Tongue (tissue), 1 donor: ENCODE measurements at regions not wholly inside any gene's neighbourhood (a gene's known extent, or its start where the extent isn't known, plus 50 kb on each side); places are given as distances from the start of the nearest gene placed in this dataset.
"Not testable (repeated sequence)": the region's sequence is repeated elsewhere in the genome, so short reads cannot be mapped to it uniquely, and the experiment has no call there.

Experiments
- DNase-seq: peaks from one replicate; pipeline ENCODE4 v3.0.0-alpha.2; 2015

DNA sequence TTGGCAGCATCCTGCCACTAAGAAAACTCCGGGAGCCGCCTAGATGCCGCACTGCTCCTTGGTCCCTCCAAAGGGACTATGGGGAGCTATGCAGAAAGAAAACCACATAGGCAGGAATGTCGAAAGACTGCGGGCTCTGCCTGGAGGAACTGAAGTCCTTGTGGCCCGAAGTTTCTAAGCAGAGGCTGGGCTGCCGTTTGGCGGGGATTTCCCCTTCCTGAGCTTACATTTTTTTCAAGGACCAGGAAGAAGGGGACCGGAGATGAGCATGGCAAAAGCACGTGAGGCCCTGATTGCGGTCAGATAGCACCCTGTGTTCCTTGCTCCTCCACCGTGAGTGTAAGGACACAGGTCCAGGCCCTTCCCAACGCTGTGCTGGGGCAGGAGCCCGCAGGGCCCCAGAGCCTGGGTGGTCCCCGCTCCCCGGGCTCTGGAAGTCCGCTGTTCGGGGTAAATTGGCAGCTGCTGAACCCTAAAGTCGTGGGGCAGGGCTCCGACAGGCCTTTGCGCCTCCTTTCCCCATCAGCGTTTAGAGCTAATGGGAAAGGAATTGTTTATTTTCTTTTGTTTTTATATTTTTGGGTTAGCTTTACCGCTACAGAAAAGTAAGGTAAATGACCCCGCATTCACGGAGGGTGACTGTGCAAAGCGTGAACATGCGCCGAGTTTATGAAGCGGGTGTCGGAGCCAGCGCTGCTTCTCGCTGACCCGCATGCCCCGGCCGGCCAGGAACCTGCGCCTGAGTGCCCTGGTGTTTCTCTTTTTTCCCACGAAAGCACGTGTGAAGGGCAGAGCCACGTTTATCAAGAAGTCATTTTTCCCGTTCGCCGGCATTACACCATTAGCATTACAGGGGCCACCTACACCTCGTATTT is 356.5 kb upstream of the ZNF32 start:
- no peak for DNase-seq

- DNase-seq = peak; percentile 74
Observed at GRCh38 chr10:43998021-43998809, 349.5 kb upstream of the ZNF32 start.

DNA sequence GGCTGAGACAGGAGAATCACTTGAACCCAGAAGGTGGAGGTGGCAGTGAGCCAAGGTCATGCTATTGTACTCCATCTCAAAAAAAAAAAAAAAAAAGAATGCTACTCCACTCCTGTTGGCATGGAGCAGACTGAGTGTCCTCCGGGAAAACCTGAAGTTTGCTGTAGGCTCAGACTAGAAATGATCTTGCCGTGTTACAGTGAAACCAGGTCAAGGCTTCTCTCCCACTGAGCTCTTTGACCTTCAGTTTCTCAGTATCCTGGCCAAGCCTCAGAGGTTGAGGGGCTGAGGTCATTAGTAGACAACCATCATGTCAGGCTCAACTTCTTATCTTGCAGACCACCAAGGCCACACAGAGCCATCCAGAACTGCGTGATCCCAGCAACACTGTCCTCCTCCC is 348.6 kb upstream of the ZNF32 start:
- DNase-seq = no peak

- no peak for DNase-seq
Observed at GRCh38 chr10:43994539-43994938, 345.9 kb upstream of the ZNF32 start.

DNA sequence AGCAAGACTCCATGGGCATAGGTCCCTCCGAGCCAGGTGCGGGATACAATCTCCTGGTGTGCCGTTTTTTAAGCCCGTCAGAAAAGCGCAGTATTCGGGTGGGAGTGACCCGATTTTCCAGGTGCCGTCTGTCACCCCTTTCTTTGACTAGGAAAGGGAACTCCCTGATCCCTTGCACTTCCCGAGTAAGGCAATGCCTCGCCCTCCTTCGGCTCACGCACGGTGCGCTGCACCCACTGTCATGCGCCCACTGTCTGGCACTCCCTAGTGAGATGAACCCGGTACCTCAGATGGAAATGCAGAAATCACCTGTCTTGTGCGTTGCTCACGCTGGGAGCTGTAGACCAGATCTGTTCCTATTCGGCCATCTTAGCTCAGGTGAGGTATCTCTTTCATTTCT is 344.1 kb upstream of the ZNF32 start:
- DNase-seq = not testable (repeated sequence)

GRCh38 chr10:43986374-43986773 is 337.7 kb upstream of the ZNF32 start:
- DNase-seq = no peak

- no peak for DNase-seq
Observed at GRCh38 chr10:43985941-43986340, 337.3 kb upstream of the ZNF32 start.

- no peak for DNase-seq
Observed at GRCh38 chr10:43983856-43984271, 335.2 kb upstream of the ZNF32 start.

- no peak for DNase-seq
Observed at GRCh38 chr10:43983405-43983804, 334.7 kb upstream of the ZNF32 start.

DNA sequence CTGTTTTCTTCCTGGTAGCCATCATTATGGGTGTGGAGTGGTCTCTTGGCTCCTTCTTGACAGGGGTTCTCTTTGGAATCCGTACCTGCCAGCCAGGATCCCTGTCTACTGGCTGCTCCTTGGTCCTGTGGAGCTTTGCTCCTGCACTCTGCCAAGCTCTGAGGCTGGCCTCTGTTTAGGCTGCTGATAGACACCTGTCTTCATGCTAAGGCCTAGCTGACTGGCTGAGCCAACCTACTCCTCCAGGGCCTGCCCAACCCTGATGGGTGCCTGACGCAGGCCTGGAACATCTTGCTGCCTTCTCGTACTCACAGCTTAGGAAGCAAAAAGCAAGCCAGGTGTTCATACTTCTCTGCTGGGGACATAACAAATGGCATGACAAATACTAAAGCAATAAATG is 333.6 kb upstream of the ZNF32 start:
- DNase-seq = no peak

- DNase-seq = no peak
Observed at GRCh38 chr10:43981696-43982095, 333.0 kb upstream of the ZNF32 start.

DNA sequence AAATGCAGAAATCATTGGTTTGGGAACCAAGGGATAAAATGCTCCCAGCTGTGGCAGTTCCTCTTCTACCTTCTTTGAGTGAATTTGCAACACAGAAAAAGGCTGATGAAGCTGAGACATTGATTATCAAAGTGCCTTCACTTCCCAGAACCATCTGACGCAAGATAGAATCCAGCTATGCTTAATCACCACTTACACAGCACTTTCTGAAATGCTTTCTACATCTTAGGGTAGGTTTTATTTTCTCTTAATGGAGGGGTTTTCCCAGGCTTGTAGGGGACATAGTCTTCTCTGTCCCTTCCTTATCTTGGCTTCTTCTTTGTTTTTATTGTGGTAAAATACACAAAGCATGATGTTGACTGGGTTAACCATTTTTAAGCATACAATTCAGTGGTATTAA is 332.6 kb upstream of the ZNF32 start:
- DNase-seq = no peak

GRCh38 chr10:43980715-43981114 is 332.0 kb upstream of the ZNF32 start:
- no peak for DNase-seq

GRCh38 chr10:43980313-43980712 is 331.6 kb upstream of the ZNF32 start:
- no peak for DNase-seq

DNA sequence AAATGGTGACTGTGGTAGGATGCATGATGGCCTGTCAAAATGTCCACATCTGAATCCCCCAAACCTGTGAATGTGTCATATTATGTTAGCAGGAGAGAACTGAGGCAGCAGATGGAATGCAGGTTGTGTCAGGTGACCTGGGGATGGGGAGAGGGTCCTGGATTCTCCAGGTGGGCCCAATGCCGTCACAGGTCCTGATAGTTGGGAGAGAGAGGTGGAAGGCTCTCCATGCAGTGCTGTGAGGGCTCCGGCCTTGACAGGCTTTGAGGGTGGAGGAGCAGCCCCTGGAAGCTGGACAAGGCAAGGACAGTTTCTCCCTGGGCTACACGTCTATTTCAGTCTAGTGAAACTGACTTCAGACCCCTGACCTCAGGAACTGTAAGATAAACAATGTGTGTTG is 330.9 kb upstream of the ZNF32 start:
- no peak for DNase-seq

GRCh38 chr10:43978936-43979335 is 330.3 kb upstream of the ZNF32 start:
- DNase-seq = no peak

GRCh38 chr10:43978091-43978490 is 329.4 kb upstream of the ZNF32 start:
- DNase-seq = no peak

DNA sequence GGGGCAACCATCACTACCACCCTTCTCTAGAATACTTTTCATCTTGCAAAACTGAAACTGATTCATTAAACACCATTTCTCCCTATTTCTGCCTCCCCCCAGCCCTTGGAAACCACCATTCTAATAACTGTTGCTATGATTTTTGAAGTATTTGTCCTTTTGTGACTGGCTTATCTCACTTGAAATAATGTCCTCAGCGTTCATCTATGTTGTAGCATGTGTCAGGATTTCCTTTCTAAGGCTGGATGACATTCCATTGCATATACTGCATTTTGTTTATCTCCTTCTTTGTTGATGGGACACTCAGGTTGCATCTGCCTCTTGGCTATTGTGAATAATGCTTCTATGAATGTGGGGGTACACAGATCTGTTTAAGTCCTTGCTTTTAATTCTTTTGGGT is 327.6 kb upstream of the ZNF32 start:
- no peak for DNase-seq

- DNase-seq = no peak
Observed at GRCh38 chr10:43973801-43974200, 325.1 kb upstream of the ZNF32 start.

- DNase-seq = peak; percentile 80
Observed at GRCh38 chr10:43972976-43973647, 324.4 kb upstream of the ZNF32 start.

DNA sequence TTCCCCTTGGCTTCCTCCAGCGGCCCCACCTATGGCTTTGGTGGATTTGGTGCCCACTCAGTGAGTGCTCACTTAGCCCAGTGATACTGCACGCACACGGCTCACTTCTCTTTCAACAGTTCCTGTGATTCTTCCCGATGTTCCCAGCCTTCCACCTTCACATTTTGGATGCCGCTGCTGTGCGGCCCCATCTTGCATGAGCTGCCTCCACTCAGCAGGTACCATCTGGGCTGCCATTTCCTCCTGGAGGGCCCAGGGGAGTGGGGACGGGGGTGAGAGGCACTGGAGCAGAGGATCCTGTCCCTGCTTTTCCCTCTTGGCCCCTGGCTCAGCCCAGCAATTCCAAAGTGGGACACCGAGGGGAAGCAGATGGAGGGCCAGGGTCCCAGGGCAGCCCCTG is 323.3 kb upstream of the ZNF32 start:
- no peak for DNase-seq

GRCh38 chr10:43971306-43971705 is 322.6 kb upstream of the ZNF32 start:
- no peak for DNase-seq

- no peak for DNase-seq
Observed at GRCh38 chr10:43970717-43971116, 322.0 kb upstream of the ZNF32 start.
